SU-DHL-6 (cell line): ENCODE measurements at regions not wholly inside any gene's neighbourhood (a gene's known extent, or its start where the extent isn't known, plus 50 kb on each side); places are given as distances from the start of the nearest gene placed in this dataset.

ENCODE experiments used
- EZH2phosphoT487 ChIP-seq: fragments of 200-600 bp; sonication (generic), shearing (Covaris generic); conservative IDR thresholded peaks from 2 replicates; pipeline ENCODE4 v1.6.1; 2018; ENCODE audit warnings: mild to moderate bottlenecking, antibody characterized with exemption, low read length, moderate library complexity, mixed read lengths
- TF ChIP-seq, protein P1 (sequence below): fragments of 200-600 bp; sonication (generic); IDR thresholded peaks from one replicate; pipeline ENCODE4 v1.5.1; 2017; ENCODE audit warnings: antibody characterized with exemption, mild to moderate bottlenecking, low read length, moderate library complexity; ENCODE audit not compliant: insufficient read depth, poor library complexity, severe bottlenecking

DNA sequence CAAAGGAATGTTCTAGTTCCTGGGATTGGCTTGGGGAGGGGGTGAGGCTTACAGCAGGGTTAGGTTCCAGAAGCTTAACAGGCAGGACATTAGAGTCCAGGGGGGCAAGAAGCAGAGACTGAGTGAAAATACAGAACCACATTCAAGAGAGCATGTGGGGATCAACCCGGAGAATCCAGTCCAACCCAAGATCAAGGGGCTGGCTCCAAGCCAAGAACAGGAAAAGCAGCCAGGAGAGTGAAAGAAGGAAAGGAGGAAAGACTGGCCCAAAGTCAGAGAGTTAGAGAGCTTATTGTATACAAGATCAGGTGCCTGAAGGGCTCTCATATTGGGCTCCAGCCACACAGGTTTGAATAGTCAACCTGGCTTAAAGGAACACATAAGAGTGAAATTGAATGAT lies 190.3 kb upstream of the CDKN3 start:
- TF ChIP-seq, protein P1, sequence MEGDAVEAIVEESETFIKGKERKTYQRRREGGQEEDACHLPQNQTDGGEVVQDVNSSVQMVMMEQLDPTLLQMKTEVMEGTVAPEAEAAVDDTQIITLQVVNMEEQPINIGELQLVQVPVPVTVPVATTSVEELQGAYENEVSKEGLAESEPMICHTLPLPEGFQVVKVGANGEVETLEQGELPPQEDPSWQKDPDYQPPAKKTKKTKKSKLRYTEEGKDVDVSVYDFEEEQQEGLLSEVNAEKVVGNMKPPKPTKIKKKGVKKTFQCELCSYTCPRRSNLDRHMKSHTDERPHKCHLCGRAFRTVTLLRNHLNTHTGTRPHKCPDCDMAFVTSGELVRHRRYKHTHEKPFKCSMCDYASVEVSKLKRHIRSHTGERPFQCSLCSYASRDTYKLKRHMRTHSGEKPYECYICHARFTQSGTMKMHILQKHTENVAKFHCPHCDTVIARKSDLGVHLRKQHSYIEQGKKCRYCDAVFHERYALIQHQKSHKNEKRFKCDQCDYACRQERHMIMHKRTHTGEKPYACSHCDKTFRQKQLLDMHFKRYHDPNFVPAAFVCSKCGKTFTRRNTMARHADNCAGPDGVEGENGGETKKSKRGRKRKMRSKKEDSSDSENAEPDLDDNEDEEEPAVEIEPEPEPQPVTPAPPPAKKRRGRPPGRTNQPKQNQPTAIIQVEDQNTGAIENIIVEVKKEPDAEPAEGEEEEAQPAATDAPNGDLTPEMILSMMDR, result no peak
- no peak for TF ChIP-seq EZH2phosphoT487
